ENCODE measurements at regions not wholly inside any gene's neighbourhood (a gene's known extent, or its start where the extent isn't known, plus 50 kb on each side); places are given as distances from the start of the nearest gene placed in this dataset.

DNA sequence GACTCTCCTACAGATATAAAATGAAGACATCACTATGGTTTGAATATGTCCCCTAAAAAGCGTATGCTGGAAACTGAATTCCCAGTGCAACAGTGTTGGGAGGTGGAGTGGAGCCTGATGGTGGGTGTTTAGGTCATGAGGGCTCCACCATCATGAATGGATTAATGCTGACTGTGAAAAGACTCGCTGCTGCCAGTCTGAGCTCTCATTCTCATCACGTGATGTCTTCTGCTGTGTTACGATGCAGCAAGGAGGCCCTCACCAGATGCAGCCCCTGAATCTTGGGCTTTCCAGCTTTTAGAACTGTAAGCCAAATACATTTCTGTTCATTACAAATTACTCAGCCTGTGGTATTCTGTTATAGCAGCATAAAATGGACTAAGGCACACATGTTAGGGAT, 73.8 kb upstream of the PPP2R5A start:
- TF ChIP-seq ZNF274 (IDR thresholded peaks at IDR 0.05; ENCODE audit: low read depth, low read length) (no peak), YY1 (IDR thresholded peaks at IDR 0.05; ENCODE audit: insufficient read depth, insufficient read length) (no peak), SUZ12 (IDR thresholded peaks at IDR 0.05; ENCODE audit: extremely low read depth, insufficient read depth, insufficient read length) (no peak)

Data from NT2/D1 (cell line).